Esophagus squamous epithelium (tissue), 4 donors: ENCODE measurements at regions not wholly inside any gene's neighbourhood (a gene's known extent, or its start where the extent isn't known, plus 50 kb on each side); places are given as distances from the start of the nearest gene placed in this dataset.

Experiments used
- POLR2A ChIP-seq, 4 donors: fragments of 450-650 bp; IDR thresholded peaks; one replicate each; pipeline ENCODE4 v1.6.1; 2017; ENCODE audit warnings: antibody characterized with exemption in 4 of 4, mild to moderate bottlenecking in 4 of 4, moderate library complexity in 3 of 4
- TF ChIP-seq, protein P1 (sequence below), 6 experiments: fragments of 450-650 bp in 4 of 6; fragments of 200-600 bp in 2 of 6; sonication (generic) in 2 of 6; IDR thresholded peaks; one replicate each; pipeline ENCODE4 v1.5.1; 2016 to 2019; ENCODE audit warnings: antibody characterized with exemption in 6 of 6, mild to moderate bottlenecking in 4 of 6, moderate library complexity in 4 of 6

GRCh38 chr5:31133488-31133887 lies 60.0 kb upstream of the CDH6 start:
- TF ChIP-seq, protein P1, sequence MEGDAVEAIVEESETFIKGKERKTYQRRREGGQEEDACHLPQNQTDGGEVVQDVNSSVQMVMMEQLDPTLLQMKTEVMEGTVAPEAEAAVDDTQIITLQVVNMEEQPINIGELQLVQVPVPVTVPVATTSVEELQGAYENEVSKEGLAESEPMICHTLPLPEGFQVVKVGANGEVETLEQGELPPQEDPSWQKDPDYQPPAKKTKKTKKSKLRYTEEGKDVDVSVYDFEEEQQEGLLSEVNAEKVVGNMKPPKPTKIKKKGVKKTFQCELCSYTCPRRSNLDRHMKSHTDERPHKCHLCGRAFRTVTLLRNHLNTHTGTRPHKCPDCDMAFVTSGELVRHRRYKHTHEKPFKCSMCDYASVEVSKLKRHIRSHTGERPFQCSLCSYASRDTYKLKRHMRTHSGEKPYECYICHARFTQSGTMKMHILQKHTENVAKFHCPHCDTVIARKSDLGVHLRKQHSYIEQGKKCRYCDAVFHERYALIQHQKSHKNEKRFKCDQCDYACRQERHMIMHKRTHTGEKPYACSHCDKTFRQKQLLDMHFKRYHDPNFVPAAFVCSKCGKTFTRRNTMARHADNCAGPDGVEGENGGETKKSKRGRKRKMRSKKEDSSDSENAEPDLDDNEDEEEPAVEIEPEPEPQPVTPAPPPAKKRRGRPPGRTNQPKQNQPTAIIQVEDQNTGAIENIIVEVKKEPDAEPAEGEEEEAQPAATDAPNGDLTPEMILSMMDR (IDR thresholded peaks at IDR 0.05) = no peak
- no peak for TF ChIP-seq POLR2A (IDR thresholded peaks at IDR 0.05)
